ENCODE measurements at regions not wholly inside any gene's neighbourhood (a gene's known extent, or its start where the extent isn't known, plus 50 kb on each side); places are given as distances from the start of the nearest gene placed in this dataset.

GRCh38 chr6:147019001-147019400, 185.2 kb upstream of the STXBP5 start:
- Histone ChIP-seq H3K4me2 (no peak overlapping the region), H3K27ac (no peak overlapping the region), H3K4me3 (no peak overlapping the region), H3K27me3 (no peaks in the 10 kb centered on the region), H3K4me1 (ENCODE audit: insufficient read depth) (no peaks in the 10 kb centered on the region), H2AFZ (no peak overlapping the region), H3K36me3 (replicated peaks; ENCODE audit: insufficient read depth, low read depth) (no peaks in the 10 kb centered on the region), H3K9me2 (replicated peaks; ENCODE audit: insufficient read depth) (no peaks in the 10 kb centered on the region), H3K79me2 (no peaks in the 10 kb centered on the region), H3K9me3 (ENCODE audit: low read depth) (no peaks in the 10 kb centered on the region), H4K20me1 (ENCODE audit: insufficient read depth, poor library complexity, severe bottlenecking) (no peaks in the 10 kb centered on the region)
- DNase-seq (ENCODE audit: low spot score), result no peak
- no peak for TF ChIP-seq EZH2 (IDR thresholded peaks at IDR 0.05; ENCODE audit: borderline replicate concordance)

DNA sequence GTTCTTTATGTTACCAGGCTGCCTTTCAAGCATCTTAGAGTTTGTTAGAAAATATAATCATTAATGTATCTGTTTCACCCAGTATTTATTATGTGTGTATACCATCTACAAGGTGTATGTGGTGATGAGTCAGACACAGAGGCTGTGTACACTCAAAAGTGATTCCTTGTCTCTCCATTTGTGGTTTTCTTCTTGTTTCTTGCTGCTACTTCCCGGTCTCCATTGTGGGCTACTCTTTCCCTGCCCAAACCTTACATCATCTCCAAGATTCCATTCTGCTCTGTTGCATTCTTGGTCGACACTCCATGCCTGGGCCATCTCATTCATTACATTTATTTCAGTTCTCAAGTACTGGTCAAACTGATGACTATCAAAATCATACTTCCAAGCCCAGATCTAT, 182.2 kb upstream of the STXBP5 start:
- Histone ChIP-seq H3K27me3 (no peaks in the 10 kb centered on the region), H3K9me3 (ENCODE audit: low read depth) (no peaks in the 10 kb centered on the region), H3K9me2 (replicated peaks; ENCODE audit: insufficient read depth) (no peaks in the 10 kb centered on the region), H3K79me2 (no peaks in the 10 kb centered on the region), H3K27ac (no peak overlapping the region), H2AFZ (no peak overlapping the region), H4K20me1 (ENCODE audit: insufficient read depth, poor library complexity, severe bottlenecking) (no peaks in the 10 kb centered on the region), H3K4me3 (no peak overlapping the region), H3K4me1 (ENCODE audit: insufficient read depth) (no peaks in the 10 kb centered on the region), H3K4me2 (no peak overlapping the region), H3K36me3 (replicated peaks; ENCODE audit: insufficient read depth, low read depth) (no peaks in the 10 kb centered on the region)
- DNase-seq (ENCODE audit: low spot score), result no peak
- WGBS (ENCODE audit: low lambda C conversion rate, missing lambda C conversion rate), result 92% methylated on average over 2 of the region's 2 CpGs
- TF ChIP-seq EZH2phosphoT487 (IDR thresholded peaks at IDR 0.05; ENCODE audit: low read depth, severe bottlenecking, unreplicated experiment), result no peak

GRCh38 chr6:147023148-147023547, 181.1 kb upstream of the STXBP5 start:
- no peak overlapping the region for H3K4me3 ChIP-seq
- DNase-seq (ENCODE audit: low spot score), result no peak
- H3K9me3 ChIP-seq (ENCODE audit: low read depth), result no peaks in the 10 kb centered on the region
- H3K27me3 ChIP-seq, result no peaks in the 10 kb centered on the region
- no peaks in the 10 kb centered on the region for H3K9me2 ChIP-seq (replicated peaks; ENCODE audit: insufficient read depth)
- TF ChIP-seq, protein P1, sequence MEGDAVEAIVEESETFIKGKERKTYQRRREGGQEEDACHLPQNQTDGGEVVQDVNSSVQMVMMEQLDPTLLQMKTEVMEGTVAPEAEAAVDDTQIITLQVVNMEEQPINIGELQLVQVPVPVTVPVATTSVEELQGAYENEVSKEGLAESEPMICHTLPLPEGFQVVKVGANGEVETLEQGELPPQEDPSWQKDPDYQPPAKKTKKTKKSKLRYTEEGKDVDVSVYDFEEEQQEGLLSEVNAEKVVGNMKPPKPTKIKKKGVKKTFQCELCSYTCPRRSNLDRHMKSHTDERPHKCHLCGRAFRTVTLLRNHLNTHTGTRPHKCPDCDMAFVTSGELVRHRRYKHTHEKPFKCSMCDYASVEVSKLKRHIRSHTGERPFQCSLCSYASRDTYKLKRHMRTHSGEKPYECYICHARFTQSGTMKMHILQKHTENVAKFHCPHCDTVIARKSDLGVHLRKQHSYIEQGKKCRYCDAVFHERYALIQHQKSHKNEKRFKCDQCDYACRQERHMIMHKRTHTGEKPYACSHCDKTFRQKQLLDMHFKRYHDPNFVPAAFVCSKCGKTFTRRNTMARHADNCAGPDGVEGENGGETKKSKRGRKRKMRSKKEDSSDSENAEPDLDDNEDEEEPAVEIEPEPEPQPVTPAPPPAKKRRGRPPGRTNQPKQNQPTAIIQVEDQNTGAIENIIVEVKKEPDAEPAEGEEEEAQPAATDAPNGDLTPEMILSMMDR (IDR thresholded peaks at IDR 0.05; ENCODE audit: poor library complexity), result no peak
- TF ChIP-seq EZH2phosphoT487 (IDR thresholded peaks at IDR 0.05; ENCODE audit: low read depth, severe bottlenecking, unreplicated experiment) (no peak), EZH2 (IDR thresholded peaks at IDR 0.05; ENCODE audit: borderline replicate concordance) (no peak)
- no peak overlapping the region for H3K27ac ChIP-seq
- no peaks in the 10 kb centered on the region for H3K36me3 ChIP-seq (replicated peaks; ENCODE audit: insufficient read depth, low read depth)
- no peaks in the 10 kb centered on the region for H4K20me1 ChIP-seq (ENCODE audit: insufficient read depth, poor library complexity, severe bottlenecking)
- H3K79me2 ChIP-seq, result no peaks in the 10 kb centered on the region
- no peaks in the 10 kb centered on the region for H3K4me1 ChIP-seq (ENCODE audit: insufficient read depth)
- H3K4me2 ChIP-seq, result no peak overlapping the region
- no peak overlapping the region for H2AFZ ChIP-seq

DNA sequence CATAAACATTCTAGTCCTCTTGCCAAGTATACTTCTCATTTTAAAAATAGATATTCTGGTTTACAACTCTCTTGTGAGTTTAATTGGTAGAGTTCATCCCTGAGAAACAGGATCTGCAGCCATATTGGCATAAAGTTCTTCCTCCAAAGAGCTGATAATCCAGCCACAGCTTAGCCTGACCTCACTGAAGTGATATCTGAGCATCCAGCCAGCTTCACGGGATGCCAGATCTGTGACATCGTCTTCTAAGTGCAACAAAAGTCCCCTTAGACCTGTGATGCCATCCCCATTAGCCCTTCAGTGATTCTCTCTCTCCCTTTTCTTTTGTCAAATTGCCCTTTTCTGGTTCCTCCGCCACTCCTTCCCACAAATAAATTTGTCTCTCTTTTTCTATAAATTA, 180.6 kb upstream of the STXBP5 start:
- H3K27me3 ChIP-seq, result no peaks in the 10 kb centered on the region
- TF ChIP-seq EZH2 (IDR thresholded peaks at IDR 0.05; ENCODE audit: borderline replicate concordance), result no peak
- no peak for TF ChIP-seq EZH2phosphoT487 (IDR thresholded peaks at IDR 0.05; ENCODE audit: low read depth, severe bottlenecking, unreplicated experiment)
- TF ChIP-seq, protein P1 (IDR thresholded peaks at IDR 0.05; ENCODE audit: poor library complexity), result no peak
- no peak overlapping the region for H3K4me3 ChIP-seq
- no peak overlapping the region for H3K27ac ChIP-seq
- H3K9me2 ChIP-seq (replicated peaks; ENCODE audit: insufficient read depth), result no peaks in the 10 kb centered on the region
- no peak overlapping the region for H3K4me2 ChIP-seq
- no peaks in the 10 kb centered on the region for H3K4me1 ChIP-seq (ENCODE audit: insufficient read depth)
- no peak for DNase-seq (ENCODE audit: low spot score)
- no peaks in the 10 kb centered on the region for H4K20me1 ChIP-seq (ENCODE audit: insufficient read depth, poor library complexity, severe bottlenecking)
- H3K36me3 ChIP-seq (replicated peaks; ENCODE audit: insufficient read depth, low read depth), result no peaks in the 10 kb centered on the region
- H3K79me2 ChIP-seq, result no peaks in the 10 kb centered on the region
- no peak overlapping the region for H2AFZ ChIP-seq
- no peaks in the 10 kb centered on the region for H3K9me3 ChIP-seq (ENCODE audit: low read depth)
- WGBS (ENCODE audit: low lambda C conversion rate, missing lambda C conversion rate), result 75% methylated on average over 3 of the region's 3 CpGs

DNA sequence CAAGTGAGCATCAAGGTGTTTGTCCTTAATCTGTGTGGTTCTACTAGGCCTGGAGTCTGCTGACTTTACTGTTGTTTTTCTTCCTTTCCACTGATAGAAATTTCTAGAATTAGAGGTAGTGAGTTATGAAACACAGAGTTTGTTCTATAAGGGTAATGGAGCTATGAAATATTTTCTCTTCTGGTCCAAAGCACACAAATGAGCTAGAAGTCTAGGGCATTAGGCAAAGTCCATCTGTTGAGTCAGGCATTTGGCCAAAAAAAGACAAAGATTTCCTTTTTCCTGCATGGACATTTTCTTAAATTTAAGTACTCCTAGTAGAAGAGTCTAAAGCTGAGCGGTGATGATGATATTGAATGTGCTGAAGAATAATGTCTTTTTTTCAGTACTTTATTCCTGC, 174.3 kb upstream of the STXBP5 start:
- TF ChIP-seq, protein P1 (IDR thresholded peaks at IDR 0.05; ENCODE audit: poor library complexity), result no peak
- no peak overlapping the region for H3K27ac ChIP-seq
- DNase-seq (ENCODE audit: low spot score), result no peak
- no peaks in the 10 kb centered on the region for H3K4me1 ChIP-seq (ENCODE audit: insufficient read depth)
- no peaks in the 10 kb centered on the region for H3K36me3 ChIP-seq (replicated peaks; ENCODE audit: insufficient read depth, low read depth)
- H3K27me3 ChIP-seq, result no peaks in the 10 kb centered on the region
- H4K20me1 ChIP-seq (ENCODE audit: insufficient read depth, poor library complexity, severe bottlenecking), result no peaks in the 10 kb centered on the region
- no peak overlapping the region for H2AFZ ChIP-seq
- H3K9me3 ChIP-seq (ENCODE audit: low read depth), result no peaks in the 10 kb centered on the region
- H3K9me2 ChIP-seq (replicated peaks; ENCODE audit: insufficient read depth), result no peaks in the 10 kb centered on the region
- no peak overlapping the region for H3K4me3 ChIP-seq
- no peaks in the 10 kb centered on the region for H3K79me2 ChIP-seq
- no peak overlapping the region for H3K4me2 ChIP-seq
- 97% methylated on average over 1 of the region's 1 CpG for WGBS (ENCODE audit: low lambda C conversion rate, missing lambda C conversion rate)

Data from hepatocyte (in vitro differentiated cells).